GM12873 (cell line): ENCODE measurements at regions not wholly inside any gene's neighbourhood (a gene's known extent, or its start where the extent isn't known, plus 50 kb on each side); places are given as distances from the start of the nearest gene placed in this dataset.

Source experiments
- CTCF ChIP-seq: IDR thresholded peaks from 2 replicates; pipeline ENCODE4 v1.5.1; 2012; ENCODE audit warnings: low read depth, mild to moderate bottlenecking, moderate library complexity, low read length, control low read depth; ENCODE audit not compliant: insufficient read depth; ENCODE audit errors: missing control alignments

- TF ChIP-seq CTCF = no peak
These were observed 341.2 kb downstream of the ACTR3B start for GRCh38 chr7:153100691-153101237.

GRCh38 chr7:153103202-153103601, 343.6 kb downstream of the ACTR3B start:
- no peak for TF ChIP-seq CTCF

DNA sequence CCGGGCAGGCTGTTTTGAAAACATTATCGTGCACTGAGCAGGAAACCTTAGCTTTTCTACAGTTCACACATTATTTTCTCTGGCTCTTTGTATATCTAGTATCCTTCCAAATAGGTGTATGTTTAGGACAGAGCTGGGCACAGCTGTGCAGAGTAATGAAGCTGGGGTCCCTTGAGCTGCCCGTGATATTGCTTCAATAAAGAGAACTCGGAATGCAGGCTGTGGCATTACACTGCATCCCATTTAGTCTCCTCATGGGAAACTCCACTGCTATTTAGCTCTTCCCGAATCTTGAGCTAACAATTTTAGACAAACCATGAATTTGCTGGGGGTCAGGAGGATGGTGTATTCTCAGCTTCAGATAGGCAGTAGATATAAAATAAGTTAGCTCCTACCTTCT, 348.3 kb downstream of the ACTR3B start:
- TF ChIP-seq CTCF = no peak

DNA sequence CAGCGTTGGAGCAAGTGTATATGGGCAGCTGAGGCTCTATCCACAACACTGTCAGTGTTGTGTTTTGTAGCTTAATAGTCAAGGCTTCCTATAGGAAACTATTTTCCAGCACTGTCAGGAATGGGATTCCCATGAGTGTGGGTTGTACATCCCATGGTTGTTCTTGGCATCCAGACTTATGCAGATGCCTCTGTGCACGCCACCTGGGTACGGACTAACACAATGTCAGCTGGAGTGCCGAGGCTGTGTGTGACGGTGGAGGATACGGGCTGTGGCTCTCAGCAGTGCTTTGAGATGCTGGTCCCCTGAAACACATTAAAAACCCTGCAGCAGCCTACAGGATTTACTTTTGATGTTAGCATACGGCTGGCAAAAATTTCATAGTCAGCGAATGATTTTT, 350.0 kb downstream of the ACTR3B start:
- no peak for TF ChIP-seq CTCF

- no peak for TF ChIP-seq CTCF
These were observed 351.1 kb downstream of the ACTR3B start for GRCh38 chr7:153110606-153111005.

GRCh38 chr7:153130052-153130451, 370.5 kb downstream of the ACTR3B start:
- no peak for TF ChIP-seq CTCF

- TF ChIP-seq CTCF = no peak
These were observed 392.2 kb downstream of the ACTR3B start for GRCh38 chr7:153151766-153152165.
